Stimulated activated CD4-positive, alpha-beta T cell treated with anti-CD3 and anti-CD28 coated beads, Interleukin-2, amount 100 ng/mL, for 4 hours (primary cell): ENCODE measurements at regions not wholly inside any gene's neighbourhood (a gene's known extent, or its start where the extent isn't known, plus 50 kb on each side); places are given as distances from the start of the nearest gene placed in this dataset.

ENCODE experiments used
- DNase-seq: peaks from one replicate; pipeline ENCODE4 v3.0.0-alpha.2; 2020; ENCODE audit warnings: low read depth

DNA sequence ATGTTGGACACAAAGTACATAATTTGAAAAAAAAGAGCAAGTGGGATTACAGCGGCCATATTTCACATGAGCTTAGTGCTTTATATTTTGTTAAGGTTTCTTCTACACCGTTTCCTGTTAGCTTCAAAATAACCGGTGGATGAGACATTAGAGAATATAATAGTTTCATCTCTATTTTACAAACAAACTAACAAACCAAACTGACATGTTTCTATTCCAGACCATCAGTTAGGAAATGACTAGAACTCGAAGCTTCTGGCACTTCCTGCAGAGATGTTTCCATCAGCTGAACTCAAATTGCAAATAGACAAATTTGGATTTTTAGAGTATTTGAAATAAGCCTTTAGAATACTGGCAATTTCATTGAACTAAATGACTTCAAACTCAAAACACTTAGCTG, 86.5 kb downstream of the MTRR start:
- no peak for DNase-seq

DNA sequence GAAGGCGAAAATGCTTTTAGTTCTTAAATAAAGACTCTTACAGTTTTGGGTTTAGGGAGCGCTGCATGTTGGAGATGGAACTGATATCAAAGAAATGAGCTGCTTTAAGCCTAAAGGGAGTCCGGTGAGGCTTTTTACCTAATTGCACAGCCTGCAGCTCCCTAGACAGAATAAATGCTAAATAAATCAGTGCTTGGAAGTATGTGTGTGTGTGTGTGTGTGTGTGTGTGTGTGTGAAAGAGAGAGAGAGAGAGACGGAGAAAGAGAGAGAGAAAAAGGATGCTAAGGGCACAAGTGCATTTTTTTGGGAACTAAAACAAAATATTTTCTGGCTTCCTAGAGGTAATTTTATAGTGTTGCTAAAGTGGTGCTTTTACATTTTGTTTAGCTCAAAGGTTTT, 88.4 kb downstream of the MTRR start:
- no peak for DNase-seq

DNA sequence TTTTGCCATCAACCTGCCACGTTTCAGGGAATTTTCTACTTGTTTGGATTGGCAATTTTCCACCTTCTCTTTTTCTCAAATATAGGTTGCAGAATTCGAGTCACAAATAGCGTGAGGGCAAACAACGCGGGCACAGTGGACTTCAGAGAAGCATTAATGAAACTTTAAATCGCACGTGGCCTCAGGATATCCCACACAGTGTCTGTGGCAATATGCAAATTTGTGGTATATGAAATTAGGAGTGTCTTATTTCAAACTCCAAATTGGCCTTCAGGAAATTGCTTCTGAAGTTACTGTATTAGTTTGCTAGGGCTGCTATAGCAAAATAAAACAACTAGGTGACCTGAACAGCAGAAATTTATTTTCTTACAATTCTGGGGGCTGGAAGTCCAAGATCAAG, 91.2 kb downstream of the MTRR start:
- DNase-seq: no peak

DNA sequence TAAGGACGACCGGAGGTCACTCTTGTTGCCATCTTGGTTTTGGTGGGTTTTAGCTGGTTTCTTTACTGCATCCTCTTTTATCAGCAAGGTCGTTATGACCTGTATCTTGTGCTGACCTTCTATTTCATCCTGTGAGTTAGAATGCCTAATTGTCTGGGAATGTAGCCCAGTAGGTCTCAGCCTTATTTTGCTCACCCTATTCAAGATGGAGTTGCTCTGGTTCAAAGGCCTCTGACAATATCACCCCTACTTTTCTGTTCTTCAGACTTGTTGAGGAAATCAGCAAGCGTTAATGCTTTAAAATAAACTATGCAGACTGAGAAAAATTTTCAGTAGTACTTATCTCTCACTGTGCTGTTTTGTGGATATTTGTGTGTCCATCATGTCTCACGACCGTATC, 92.6 kb downstream of the MTRR start:
- no peak for DNase-seq

DNA sequence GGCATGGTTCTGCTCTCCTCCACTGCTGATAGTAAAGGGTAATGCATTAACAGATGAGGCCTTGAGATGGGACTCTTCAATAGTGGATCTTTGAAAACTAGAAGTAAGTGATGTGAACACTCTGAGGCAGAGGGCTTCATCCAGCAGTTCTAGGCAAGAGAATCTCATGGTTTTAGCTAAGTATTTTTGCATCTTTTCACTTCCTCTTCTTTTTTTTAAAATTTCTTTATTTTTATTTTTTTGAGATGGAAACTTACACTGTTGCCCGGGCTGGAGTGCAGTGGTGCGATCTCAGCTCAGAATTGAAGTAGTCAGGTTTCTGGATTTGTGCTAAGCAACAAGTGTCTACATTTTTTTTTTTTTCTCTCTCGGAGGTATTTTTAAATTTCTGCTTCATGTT, 101.9 kb downstream of the MTRR start:
- DNase-seq: no peak

DNA sequence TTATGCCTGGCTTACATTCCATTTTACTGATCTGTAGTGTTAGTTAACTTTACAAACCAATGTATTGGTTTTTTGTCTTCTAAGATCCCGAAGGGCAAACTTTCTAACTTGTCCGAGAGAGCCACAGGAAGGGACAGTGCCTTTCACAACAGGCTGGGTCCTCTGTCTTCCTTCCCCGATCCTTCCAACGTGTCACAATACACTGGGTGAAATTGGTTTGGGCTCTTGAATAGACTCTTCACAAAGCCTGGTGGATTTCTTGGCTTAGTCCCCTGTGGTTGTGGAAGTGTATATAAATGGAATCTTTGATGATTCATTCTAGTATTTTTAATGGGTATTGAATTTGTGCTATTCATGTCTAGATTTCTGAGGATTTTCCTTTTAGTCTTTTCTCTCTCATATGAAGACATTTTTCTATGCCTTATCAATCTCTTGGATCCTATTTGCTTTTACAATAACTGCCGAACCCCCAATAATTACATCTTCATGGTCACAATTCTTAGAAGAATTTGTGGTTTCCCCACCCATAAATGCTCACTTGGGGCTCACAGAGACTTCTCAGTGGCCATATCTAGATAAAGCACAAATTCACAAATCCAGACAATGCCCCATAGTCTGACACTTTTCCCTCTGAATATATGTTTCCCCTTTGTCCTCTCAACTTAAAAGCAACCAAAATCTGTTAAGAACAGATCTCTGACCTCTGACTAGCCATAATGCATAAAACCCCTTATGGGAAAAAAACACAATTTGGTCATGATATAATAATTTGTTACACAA, 107.7 kb downstream of the MTRR start:
- no peak for DNase-seq

DNA sequence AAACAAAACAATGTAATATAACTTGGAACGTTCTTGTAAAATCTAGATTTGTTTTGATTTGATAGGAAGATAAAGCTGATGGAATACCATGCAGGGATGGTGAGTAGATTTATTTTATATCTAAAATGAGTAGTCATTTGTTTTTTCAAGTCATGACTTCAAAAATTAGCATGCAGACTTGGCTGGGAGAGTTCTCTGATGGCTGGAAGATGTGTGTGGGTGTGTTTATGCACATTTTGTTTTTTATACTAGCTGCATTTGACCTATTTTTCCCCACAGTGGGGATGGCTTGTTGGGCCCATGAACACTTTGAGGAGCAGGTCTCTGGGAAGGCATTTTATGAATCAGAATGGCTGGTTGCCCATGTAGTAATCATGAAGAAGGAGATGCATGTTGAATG, 109.2 kb downstream of the MTRR start:
- no peak for DNase-seq

DNA sequence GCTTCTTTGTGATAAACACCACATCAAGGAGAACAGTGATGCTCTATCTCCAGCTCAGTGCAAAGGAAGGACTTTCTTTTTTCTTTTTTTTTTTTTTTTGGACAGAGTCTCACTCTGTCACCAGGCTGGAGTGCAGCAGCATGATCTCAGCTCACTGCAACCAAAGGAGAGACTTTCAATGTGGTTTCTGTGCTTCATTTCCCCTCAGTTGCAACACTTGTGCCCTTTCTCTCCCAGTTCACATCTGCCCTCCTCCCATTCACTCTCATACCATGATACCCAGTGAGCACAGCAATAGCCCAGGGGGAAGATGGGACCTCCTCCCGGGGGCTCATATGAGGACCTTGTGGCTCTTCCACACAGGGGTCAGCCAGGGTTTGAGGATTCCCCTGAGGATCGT, 110.0 kb downstream of the MTRR start:
- no peak for DNase-seq

DNA sequence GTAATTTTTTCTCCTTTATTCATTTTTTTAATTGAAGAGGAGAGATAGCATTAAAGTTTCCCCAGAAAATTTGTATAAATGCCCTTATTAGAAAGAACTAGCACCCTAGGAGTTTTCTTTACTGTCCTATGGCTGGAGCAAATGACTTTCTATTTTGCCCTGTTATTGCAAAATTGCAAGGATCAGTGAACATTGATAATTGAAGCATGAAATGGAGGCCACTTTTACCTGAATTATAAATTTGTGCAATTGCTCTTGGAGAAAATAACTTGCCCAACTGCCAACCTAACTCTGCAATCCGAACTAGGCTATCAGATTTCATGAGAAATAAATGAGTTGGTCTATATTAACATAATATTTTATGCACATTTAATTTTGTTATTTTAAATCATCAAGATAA, 111.9 kb downstream of the MTRR start:
- DNase-seq: no peak

DNA sequence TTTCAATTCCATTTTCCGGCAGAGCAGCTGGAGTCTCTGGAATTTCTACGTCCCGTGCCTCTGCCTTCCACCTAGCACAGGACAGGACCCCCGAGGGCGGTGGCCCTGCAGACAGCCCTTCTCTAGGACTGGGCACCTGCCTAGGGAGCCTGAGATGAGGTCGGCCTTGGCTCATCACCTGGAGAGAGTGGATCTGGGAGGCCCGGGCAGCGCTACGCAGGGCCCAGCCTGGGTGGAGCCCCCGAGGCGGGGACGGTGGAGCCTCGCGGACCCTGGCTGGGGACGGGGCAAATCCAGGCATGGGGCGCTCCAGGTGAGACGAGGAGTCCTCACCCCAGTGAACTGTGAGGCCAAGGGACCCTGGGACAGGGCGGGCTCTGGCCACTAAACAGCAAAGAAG, 114.5 kb downstream of the MTRR start:
- DNase-seq: no peak

DNA sequence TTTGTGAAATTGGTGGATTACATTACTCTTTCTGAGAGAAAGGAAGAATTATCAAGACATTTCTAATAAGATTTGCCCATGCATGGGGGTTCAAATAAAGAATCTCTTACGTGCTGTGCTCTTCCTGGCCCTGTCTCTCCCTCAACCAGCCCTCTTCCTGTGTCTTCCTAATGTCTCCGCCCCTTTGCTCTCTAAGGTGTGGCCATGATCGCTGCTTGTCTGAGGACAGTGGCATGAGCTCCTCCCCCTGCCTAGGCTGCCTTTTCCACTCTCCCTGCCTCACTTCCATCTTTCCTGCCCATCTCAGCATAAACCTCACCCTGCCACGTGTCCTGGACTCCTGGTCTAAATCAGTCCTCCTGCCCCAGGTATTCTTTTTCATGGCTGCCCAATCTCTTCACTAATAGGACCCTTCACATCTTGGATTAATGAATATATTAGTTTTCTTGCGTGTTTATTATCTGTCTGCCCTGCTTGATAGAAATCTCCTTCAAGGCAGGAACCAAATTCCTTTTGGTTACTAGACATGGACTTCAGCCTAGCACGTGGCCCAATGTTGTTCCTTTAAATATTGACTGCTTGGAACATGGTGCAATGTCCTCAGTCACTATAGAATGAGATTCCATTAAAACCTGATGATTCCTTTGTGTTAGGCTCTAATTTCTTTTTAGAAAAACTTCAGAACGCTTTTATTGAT, 122.3 kb downstream of the MTRR start:
- DNase-seq: no peak

DNA sequence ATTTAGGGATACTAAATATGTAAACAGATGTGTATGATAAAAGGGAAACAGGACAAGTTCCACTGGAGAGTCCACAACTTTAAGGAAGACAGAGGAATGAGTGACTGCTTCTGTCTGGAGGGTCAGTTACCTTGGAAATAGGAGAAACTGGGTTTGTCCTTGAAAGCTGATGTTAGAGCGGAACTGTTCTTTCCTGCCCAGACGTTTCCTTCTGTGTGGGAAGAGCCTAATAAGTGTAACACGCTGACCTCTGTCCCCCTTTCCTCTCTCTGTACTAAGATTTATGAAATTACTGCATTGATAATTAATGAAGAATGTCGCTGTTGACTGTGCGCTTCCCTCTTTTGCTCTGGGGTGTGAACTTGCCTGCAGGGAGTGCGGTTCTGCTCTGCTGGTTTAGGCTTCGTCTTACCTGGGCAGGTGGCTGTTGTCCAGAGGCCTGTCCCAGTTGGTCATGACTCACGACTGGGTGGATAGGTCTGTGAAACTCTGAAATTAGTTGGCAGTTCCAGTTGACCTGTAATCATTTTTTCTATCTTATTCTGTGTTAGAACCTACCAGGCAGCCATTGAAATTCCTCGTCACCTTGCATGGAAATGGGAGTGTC, 126.8 kb downstream of the MTRR start:
- no peak for DNase-seq

DNA sequence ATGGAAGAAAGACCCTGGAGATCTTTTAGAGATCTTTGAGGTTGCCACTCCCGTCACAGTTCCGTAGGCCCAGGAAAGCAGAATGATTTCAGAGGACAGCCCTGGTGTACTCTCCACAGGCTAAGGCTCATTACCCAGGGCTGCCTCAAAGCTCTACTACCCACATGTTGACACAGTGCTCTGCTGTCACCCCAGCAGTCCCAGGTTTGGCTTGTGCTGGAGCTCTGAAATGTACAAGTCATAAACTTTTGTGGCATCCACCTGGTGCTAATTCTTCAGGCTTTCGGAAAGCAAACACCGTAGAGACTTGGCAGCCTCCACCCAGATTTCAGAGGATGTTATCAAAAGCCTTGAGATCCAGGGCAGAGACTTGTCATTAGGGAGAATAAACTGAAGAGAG, 136.5 kb downstream of the MTRR start:
- no peak for DNase-seq

DNA sequence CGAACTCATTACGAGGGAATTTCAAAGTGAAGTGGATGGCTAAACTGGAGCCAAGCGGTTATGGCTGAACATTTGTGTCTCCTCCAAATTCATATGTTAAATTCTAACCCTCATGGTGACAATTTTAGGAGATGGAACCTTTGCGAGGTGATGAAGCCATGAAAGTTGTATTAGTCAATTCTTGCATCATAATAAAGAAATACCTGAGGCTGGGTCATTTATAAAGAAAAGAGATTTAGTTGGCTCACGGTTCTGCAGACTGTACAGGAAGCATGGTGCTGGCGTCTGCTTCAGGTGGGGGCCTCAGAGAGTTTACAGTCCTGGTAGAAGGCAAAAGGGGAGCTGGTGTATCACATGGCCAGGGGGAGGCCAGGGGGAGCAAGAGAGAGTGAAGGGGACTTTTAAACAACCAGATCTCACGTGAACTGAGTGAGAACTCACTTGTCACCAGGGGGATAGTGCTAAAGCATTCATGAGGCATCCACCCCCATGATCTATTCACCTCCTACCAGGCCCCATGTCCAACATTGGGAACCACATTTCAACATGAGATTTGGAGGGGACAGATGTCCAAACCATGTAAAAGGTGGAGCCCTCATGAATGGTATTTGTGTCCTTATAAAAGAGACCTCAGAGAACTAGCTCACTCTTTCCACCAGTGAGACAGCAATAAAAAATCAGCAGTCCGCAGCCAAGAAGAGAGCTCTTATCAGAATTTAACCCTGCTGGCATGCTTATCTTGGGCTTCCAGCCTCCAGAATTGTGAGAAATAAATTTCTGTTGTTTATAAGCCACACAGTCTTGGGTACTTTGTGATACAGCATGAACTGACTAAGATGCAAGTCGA, 143.4 kb downstream of the MTRR start:
- no peak for DNase-seq

DNA sequence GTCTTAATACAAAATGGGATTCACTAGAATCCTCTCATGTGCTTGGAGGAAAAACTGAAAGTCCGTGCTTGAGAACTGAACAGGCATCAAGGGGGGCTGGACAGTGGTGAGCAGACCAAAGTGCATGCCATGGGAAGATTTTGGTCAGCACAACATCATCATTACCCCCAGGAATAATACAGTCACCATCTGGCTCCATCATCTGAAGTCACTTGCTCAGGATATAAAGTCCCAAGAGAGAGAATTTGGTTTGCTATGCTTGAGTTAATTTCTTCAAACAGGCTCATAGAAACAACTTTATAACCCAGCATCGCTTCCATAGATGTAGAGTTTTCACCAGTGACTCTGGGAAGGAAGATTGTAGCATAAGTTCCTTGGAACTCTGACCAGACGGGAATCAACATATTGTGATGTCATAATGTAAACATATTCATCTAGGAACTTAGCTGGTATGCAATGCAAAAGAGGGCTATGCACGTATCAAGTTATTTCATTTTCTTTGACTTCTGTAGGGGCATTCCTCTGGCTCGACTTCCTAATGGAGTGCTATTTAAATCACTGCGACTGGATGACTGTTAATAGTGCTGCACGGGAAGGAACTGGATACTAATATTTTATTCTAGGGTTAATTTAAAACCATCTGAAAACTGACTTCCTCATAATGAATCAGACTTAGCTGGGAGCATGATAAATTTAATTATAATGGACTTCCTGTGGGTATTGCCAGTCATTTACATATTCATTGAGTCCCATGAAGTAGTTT, 145.2 kb downstream of the MTRR start:
- DNase-seq: no peak

DNA sequence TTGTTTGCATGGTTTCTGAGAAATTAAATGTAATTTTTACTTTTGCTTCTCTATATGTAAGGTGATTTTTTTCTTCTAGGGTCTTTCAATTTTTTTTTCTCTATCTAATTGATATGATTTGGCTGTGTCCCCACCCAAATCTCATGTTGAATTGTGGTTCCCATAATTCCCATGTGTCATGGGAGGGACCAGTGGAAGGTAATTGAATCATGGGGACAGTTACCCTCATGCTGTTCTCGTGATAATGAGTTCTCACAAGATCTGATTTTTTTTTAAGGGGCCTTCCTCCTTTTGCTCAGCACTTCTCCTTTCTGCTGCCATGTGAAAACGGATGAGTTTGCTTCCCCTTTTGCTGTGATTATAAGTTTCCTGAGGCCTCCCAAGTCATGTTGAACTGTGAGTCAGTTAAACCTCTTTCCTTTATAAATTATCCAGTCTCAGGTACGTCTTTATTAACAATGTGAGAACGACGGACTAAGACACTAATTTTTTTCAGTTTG, 150.8 kb downstream of the MTRR start:
- DNase-seq: no peak

DNA sequence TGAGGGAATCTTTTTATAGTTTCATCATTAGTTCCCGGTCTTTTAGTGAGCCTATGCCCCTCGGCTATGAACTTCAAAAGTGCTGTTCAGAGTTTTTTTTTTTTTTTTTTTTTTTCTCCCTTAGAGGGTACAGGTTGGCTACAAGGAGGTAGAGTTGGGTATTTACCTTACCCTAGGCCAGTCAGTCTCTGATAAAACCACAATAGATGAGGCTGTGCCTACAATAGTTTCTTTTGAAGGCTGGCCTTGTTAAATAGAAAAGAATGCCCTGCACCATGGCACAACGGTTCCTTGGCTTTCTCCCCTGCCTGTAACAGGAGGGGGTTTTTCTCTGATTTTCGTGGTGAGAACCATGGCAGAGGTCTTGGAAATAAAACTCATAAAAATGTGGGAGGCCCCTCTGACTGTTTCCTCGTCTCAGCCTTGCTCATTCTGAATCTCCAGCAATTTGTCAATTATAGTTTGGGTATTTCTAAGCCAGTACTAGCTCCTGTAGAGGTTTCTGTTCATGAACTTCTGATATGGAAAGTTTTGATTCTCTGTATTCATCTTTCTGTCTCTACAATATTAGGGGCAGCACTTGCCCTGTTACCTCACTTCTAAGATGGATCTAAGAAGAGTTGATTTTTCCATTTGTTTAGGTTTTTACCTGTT, 152.0 kb downstream of the MTRR start:
- no peak for DNase-seq

DNA sequence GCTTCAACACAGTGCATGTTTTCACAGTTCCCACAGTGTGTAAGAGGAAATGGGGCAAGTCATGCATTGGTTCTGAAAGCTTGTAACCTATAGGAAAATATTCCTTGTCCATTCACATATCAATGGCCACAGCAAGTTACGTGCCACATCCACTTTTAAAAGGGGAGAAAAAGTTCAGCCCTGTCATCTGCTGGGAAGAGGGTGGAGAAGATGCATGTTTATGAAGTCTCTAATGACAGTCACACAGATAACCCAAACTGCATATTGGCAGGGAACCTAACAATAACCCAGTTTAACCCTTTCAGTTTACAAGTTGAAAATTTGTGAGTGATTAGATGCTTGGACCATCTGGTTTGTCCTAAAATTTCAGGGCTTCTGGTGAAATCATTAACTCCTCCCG, 159.3 kb downstream of the MTRR start:
- DNase-seq: no peak

DNA sequence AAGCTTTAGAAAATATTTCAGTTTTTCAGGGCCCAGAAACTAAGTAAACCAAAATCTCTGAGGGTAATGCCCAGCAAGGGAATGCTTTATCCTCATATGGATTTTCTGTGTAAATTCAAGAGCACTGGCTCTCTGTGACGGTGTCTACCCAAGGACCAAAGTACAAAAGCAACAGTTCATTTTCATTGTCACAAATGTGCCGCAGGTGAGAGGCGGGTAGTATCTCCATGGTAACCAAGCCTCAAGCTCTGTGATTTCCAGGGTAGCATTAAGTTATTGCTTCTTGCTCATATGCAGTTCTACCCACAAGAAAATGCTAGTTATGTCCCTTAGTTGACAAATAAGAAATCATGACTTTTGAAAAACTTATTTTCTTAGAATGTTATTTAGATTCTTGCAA, 164.3 kb downstream of the MTRR start:
- no peak for DNase-seq

DNA sequence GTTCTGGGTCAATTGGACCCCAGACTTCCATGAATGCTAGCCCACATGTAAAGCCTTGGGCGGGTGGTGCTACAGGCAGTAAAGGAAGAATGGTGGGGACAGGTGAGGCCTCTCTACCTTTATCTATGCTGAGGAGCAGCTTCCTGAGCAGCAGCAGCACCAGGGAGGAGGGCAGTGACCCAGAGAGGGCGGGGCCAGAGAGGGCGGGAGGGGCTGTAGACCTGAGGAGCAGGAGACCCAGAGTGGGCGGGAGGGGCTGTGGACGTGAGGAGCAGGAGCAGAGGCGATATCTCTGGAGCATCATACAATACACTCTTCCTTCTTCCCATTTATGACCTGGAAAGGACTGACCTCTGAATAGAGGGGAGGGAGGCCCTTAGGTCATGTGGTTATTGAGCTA, 165.9 kb downstream of the MTRR start:
- DNase-seq: no peak

DNA sequence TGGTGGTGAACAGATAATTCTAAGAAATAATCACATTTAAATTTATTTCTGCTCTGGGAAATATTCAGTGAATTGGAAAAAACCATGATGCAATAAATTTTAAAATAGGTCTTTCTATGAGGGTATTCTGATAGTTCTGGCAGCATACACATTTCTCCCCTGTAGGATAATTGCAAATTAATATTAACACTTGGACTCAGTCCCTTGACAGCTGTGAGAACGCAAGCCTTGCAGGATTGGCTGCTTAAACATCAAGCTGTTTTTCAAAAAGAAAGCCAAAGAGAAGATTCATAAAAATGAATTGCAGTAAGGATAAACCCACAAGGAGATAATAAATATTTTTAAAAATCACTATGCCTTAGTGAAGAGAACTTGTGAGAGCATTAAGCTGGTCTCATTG, 180.0 kb downstream of the MTRR start:
- no peak for DNase-seq
